Dermis microvascular lymphatic vessel endothelial cell (primary cell): ENCODE measurements at regions not wholly inside any gene's neighbourhood (a gene's known extent, or its start where the extent isn't known, plus 50 kb on each side); places are given as distances from the start of the nearest gene placed in this dataset.

Experiments
- DNase-seq, 2 donors: peaks; one replicate each; pipeline versions ENCODE4 v3.0.0 to v3.0.0-alpha.2; 2010; ENCODE audit warnings: low read depth in 2 of 2

GRCh38 chr15:62570405-62570783 is 405.3 kb upstream of the C2CD4B start:
- DNase-seq = no peak

DNA sequence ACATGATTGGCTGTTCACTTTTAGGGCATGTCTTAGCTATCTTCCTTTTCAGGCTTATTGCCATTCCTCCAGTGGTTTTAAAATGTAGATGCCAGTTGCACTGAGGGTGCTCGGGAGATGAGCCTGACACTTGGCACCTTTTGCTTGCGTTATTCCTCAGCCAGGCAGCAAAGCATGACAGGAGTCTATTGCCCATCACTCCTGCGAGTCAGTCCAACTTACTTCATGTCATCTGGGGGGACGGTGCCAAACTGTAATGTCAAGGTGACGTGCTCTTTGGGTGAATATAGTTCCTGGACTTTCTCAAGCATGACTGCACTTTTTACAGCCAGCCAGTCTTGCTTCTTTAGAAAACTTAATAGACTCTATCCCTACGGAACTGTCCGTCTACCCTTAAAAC is 406.0 kb upstream of the C2CD4B start:
- DNase-seq = no peak

DNA sequence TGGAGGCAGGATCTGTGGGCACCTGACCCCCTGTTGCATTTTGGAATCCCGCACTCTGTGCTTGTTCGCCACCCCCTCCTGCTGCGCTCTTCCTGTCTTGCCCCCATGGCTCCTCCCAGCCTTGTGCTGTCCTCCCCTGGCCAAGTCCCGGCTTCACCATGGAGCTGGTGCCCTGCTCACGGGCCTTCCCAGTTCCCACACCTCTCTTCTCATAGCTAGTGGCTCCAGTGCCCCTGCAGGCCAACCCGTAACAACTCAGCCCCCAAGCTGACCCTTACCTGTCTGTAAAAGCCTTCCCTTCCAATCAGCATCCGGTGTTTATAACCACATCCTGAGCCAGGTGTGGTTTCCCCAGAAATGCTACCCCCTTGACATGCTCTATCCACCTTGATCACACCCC is 407.7 kb upstream of the C2CD4B start:
- DNase-seq = no peak

DNA sequence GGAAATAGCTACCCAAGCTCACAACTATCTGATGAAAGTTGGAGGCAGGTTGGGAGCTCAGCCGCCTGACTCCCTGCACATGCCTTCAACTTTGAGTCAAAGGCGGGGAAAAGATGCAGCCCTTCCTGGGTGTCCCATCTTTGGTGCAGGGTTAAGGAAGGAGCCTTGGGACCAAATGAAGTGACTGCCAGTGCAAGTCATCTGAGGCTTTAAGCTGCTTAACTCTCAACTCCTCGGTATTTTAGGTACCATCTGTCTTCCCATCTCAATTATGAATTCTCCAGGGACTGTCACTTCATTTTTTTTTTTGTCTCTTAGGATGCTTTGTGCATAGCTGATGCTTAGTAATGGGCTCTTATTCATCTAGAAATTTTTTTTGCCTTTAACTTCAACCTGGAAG is 408.8 kb upstream of the C2CD4B start:
- DNase-seq = no peak

DNA sequence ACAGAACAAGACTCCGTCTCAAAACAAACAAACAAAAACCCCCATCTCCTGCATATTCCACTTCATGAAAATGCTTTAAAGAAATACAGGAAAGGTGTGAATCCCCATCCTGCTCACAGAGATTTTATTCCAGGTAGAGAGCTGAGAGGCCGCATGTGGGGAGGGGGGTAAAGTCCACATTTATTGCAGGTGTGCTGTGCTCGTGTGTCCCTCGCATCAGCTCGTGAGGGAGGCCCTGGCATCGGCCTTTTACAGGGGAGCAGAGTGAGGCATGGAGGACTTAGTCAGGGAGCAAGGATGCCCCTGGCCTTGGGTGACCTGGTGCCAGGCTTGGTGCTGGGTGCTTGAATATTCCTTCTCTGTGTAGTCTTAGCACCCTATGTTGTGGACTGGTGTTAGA is 413.5 kb upstream of the C2CD4B start:
- DNase-seq = no peak

DNA sequence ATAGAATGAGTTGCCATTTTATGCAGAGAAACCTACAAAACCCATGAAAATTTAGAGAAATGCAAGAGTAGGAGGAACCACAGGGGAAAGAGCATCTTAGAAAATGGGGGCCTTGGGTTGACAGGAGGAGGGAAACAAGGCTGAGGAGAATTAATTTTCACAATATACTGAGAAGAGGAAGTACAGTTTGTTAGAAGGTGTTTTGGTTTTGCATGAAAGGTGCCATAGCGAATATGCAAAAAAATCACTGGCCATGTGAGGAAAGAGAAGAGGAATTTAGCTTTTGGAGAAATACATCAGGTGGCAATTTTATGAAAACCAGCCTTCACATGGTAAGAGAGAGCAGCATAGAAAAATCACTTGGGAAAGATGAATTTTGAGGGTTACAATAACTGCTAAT is 413.9 kb upstream of the C2CD4B start:
- DNase-seq = no peak

GRCh38 chr15:62579842-62580241 is 414.8 kb upstream of the C2CD4B start:
- DNase-seq = no peak

GRCh38 chr15:62582580-62582979 is 417.5 kb upstream of the C2CD4B start:
- no peak for DNase-seq

GRCh38 chr15:62584301-62585235 is 419.5 kb upstream of the C2CD4B start:
- no peak for DNase-seq

DNA sequence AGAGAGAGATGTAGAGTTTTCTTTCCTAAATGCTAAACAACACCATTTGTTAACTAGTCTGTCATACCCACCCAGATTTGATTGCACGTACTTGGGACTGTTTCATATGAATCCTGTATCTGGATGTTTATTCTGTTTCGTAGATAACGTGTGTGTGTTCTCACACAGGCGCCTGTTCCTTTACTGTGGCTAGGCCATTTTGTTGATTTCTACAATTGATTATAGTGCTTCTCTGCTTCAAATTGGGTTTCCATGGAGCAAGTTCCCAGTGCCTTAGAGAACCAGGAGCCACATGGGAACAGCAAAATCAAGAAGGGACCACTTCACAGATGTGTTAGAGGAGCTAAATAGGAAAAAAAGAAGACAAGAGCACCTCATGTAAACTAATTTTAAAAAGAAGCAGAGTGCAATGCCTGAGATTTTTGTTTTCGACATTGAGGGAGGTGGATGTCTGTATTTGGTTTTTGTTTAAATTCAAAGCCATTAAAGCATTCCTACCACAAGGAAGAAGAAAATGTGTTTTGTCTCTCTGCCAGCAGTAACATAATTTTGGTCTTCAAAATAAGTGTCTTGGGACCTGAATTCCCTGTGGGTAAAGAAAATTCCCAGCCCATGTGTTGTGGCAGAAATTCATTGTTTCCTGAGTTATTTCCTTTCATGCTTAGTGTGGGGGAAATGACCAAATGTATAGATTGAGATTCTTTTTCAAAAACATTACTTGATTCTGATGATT is 424.0 kb upstream of the C2CD4B start:
- DNase-seq = peak in 1 of 2 donors; percentile 2

- no peak for DNase-seq
These were observed 427.1 kb upstream of the C2CD4B start for GRCh38 chr15:62591842-62592838.

DNA sequence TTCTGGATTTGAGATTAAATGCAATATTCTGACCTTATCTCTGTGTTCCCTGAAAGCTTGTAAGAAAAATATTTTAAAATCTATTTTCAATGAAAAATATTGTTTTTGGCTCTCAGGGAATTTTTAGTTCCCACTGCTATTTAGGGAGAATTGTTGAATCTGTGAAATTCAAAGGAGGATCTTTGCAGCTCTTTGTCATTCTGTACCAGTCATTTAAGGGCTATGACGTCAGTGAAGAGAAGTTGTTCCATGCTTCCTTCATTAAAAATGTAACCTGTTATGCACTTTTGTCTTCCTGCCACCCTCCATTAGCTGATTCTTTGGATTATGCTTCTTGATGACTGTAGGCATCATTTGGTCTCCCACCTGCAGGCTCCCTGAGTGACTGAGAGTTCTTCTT is 427.8 kb upstream of the C2CD4B start:
- no peak for DNase-seq

DNA sequence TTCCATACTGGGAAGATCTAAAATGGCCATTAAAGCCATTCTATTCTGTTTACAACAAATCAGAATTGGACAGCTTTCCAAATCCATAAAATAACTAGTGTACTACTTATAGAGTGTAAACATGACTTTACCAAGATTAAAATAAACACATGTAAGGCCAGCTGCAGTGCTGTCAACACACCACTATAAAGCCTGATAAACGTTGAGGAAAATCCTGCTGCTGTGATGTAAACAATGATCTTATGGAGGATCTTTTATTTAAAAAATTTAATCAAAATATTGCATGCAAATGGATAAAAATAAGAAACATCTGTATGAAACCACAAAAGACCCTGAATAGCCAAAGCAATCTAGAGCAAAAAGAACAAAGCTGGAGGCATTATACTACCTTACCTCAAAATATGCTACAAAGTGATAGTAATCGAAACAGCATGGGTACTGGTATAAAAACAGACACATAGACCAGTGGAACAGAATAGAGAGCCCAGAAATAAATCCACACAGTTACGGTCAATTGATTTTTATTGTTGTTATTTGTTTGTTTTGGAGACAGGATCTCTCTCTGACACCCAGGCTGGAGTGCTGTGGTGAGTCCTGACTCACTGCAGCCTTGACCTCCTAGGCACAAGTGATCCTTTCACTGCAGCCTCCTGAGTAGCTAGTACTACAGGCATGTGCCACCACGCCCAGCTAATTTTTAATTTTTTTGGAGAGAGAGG is 428.8 kb upstream of the C2CD4B start:
- no peak for DNase-seq

GRCh38 chr15:62598217-62598616 is 433.1 kb upstream of the C2CD4B start:
- DNase-seq = no peak

GRCh38 chr15:62599791-62600777 is 435.0 kb upstream of the C2CD4B start:
- no peak for DNase-seq

DNA sequence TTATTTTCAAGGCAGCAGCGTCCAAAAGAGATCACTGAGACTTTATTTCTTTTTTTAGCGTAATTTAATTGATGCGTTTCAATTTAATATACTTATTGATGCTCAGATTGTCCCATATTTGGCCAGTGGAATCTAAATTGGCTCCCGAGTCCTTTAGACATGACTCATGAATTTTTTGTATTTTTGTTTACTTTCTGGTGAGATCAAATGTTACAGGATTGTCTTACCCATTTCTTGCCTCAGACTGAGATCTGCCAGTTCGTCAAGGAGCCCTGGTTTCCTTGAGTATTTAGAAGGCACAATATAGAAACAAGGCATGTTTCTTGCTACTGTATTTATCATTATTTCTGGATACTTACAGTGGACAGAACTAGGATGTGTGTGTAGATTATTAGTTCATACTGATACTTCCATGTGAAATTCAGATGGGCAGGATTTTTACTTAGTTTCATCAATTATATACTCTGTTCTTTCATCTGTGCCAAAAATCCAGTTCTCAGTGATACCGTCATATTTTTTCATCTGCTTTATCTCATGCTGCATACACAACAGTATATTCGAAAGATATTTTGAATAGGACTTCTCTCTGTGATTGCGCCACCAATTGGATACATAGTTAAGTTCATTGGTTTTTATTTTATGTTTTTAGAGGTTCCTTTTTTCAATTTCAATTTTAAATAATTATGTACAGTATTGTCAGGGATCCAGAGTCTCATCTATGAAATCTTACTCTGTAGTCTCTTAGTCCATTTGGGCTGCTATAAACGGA is 436.9 kb upstream of the C2CD4B start:
- no peak for DNase-seq

GRCh38 chr15:62603742-62604141 is 438.7 kb upstream of the C2CD4B start:
- no peak for DNase-seq

DNA sequence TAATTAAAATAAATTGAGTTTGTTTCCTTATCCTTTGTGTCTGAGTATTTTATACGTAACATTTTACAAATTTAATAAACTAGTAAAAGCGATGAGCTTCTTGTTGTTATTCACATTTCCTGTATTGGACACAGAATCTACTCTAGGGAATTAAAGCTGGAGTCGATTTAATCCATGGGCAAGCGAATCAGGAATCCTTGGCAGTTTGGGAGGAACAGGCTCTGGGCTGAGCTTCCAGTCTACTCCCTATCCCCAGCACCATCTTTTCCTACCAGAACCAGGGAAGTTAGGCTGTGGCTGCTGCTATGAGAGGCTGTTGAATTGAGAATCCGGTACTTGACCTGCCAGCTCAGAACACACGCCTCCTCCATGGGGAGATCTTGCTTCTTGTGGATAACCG is 437.3 kb upstream of the TPM1 start:
- no peak for DNase-seq
